Right lobe of liver (tissue), 6 donors: ENCODE measurements at regions not wholly inside any gene's neighbourhood (a gene's known extent, or its start where the extent isn't known, plus 50 kb on each side); places are given as distances from the start of the nearest gene placed in this dataset.

ENCODE experiments used
- ATAC-seq, 4 donors: fragments of 200-7000 bp; cut with Tn5 transposase; one replicate each; pipeline ENCODE4 v1.9.1; 2020; ENCODE audit warnings: mild to moderate bottlenecking in 4 of 4, moderate library complexity in 4 of 4
- DNase-seq, 3 donors: peaks; one replicate each; pipeline ENCODE4 v3.0.0-alpha.2; 2020
- H3K27ac ChIP-seq, 3 donors: fragments of 200-600 bp; one replicate each; pipeline ENCODE4 v1.8.0; 2022
- H3K27me3 ChIP-seq, 2 donors: fragments of 200-600 bp; one replicate each; pipeline ENCODE4 v1.8.0; 2022
- H3K36me3 ChIP-seq, 4 donors: fragments of 200-600 bp; sonication (generic) in 1 of 4; one replicate each; pipeline versions ENCODE4 v1.5.1 to v1.8.0; 2017 to 2022; ENCODE audit warnings: control low read depth in 1 of 4
- H3K4me1 ChIP-seq, 4 donors: fragments of 200-600 bp; sonication (generic) in 1 of 4; one replicate each; pipeline versions ENCODE4 v1.5.1 to v1.8.0; 2017 to 2022; ENCODE audit warnings: control low read depth in 1 of 4
- H3K4me3 ChIP-seq, 3 donors: fragments of 200-600 bp; one replicate each; pipeline ENCODE4 v1.8.0; 2022
- H3K9me3 ChIP-seq, 4 donors: fragments of 200-600 bp; sonication (generic) in 1 of 4; one replicate each; pipeline versions ENCODE4 v1.5.1 to v1.8.0; 2017 to 2022; ENCODE audit warnings: control low read depth in 1 of 4
- POLR2A ChIP-seq: fragments of 450-650 bp; IDR thresholded peaks from one replicate; pipeline ENCODE4 v1.6.1; 2017; ENCODE audit warnings: antibody characterized with exemption, mild to moderate bottlenecking
- WGBS: methylation state at CpG from one replicate; pipeline ENCODE4 v1.1.6; 2018; ENCODE audit warnings: low coverage, low lambda C conversion rate; ENCODE audit not compliant: insufficient coverage; ENCODE audit errors: missing lambda C conversion rate; 5-methylcytosine and 5-hydroxymethylcytosine counted together
- intact Hi-C, 2 donors: fragments of 100-400 bp; cut with DNase I; formaldehyde crosslinking; loops; one replicate each; pipeline versions ENCODE4 v1.11.2 to v1.14.1; 2022
- TF ChIP-seq, protein P1 (sequence below), 4 donors: fragments of 200-600 bp in 3 of 4; fragments of 450-650 bp in 1 of 4; IDR thresholded peaks; one replicate each; pipeline versions ENCODE4 v1.5.1 to v1.8.0; 2016 to 2022; ENCODE audit warnings: antibody characterized with exemption in 4 of 4, mild to moderate bottlenecking in 2 of 4
- donor health status: DM: no; HTN: yes; CAD: no.
- donor health status: DM: no; HTN: no; CAD: no.
- donor health status: DM: no; HTN: no; CAD: no.
- donor health status: DM: no; HTN: yes; CAD: no.
- donor health status: DM: no; HTN: yes; CAD: no.

DNA sequence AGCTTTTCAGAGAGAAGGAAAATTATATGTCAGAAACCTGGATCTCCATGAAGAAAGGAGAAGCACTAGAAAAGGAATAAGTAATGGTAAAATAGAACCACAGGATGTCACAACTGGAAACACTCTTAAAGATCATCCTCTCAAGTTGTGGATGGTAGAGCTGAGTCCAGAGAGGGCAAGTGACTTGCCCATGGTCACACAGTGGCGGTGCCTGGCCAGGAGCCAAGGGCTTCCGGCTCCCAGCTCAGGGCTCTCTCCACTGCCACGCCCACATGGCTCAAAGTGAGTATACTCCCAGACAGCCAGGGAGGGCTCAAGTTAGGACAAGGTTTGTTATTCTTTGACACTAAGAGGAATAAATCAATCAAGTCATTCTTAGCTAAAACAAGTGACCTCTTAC lies 159.8 kb downstream of the COPRS start:
- TF ChIP-seq, protein P1, sequence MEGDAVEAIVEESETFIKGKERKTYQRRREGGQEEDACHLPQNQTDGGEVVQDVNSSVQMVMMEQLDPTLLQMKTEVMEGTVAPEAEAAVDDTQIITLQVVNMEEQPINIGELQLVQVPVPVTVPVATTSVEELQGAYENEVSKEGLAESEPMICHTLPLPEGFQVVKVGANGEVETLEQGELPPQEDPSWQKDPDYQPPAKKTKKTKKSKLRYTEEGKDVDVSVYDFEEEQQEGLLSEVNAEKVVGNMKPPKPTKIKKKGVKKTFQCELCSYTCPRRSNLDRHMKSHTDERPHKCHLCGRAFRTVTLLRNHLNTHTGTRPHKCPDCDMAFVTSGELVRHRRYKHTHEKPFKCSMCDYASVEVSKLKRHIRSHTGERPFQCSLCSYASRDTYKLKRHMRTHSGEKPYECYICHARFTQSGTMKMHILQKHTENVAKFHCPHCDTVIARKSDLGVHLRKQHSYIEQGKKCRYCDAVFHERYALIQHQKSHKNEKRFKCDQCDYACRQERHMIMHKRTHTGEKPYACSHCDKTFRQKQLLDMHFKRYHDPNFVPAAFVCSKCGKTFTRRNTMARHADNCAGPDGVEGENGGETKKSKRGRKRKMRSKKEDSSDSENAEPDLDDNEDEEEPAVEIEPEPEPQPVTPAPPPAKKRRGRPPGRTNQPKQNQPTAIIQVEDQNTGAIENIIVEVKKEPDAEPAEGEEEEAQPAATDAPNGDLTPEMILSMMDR (IDR thresholded peaks at IDR 0.05) = no peak
- TF ChIP-seq POLR2A = no peak
- Histone ChIP-seq H3K36me3 (no peaks in the 10 kb centered on the region), H3K27ac (no peak overlapping the region), H3K4me3 (no peak overlapping the region), H3K27me3 (no peaks in the 10 kb centered on the region), H3K9me3 (no peaks in the 10 kb centered on the region), H3K4me1 (peaks cover 0 to 6% (median 0%) of the 10 kb centered on the region in 4 donors)
- ATAC-seq = no peak
- DNase-seq = peak in 1 of 3 donors; percentile 46
- no CpG with 5 or more reads among the region's 3 CpGs for WGBS
- intact Hi-C loops = no loop called here

- no peak overlapping the region for H3K4me3 ChIP-seq
- TF ChIP-seq, protein P1 (IDR thresholded peaks at IDR 0.05) = no peak
- peak in 1 of 3 donors; percentile 11 for DNase-seq
- H3K9me3 ChIP-seq = no peaks in the 10 kb centered on the region
- no peak for ATAC-seq
- no peak overlapping the region for H3K27ac ChIP-seq
- intact Hi-C loops = no loop called here
- WGBS = 91% methylated on average over 1 of the region's 7 CpGs
- peaks cover 0 to 6% (median 0%) of the 10 kb centered on the region in 4 donors for H3K4me1 ChIP-seq
- no peaks in the 10 kb centered on the region for H3K27me3 ChIP-seq
- no peaks in the 10 kb centered on the region for H3K36me3 ChIP-seq
Observed at GRCh38 chr17:31698751-31699150, 160.3 kb downstream of the COPRS start.

DNA sequence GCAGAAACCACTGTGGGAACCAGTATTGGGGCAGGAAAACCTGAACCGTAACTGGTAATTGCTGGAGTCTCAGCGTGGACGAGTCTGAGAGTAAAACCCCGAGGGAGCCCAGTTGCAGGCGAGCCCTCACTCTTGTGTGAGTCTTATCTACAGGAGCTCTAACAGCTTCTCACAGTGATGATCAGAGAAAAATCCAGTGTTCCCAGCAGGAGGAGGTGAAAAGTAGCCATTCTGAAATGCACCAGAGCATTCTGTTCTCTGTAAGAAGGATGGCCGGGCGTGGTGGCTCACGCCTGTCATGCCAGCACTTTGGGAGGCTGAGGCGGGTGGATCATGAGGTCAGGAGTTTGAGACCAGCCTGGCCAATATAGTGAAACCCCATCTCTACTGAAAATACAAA lies 161.2 kb downstream of the COPRS start:
- DNase-seq = peak in 1 of 3 donors; percentile 20
- intact Hi-C loops = no loop called here
- WGBS = 92% methylated on average over 5 of the region's 9 CpGs

GRCh38 chr17:31696703-31697325 lies 162.2 kb downstream of the COPRS start:
- Histone ChIP-seq H3K9me3 (no peaks in the 10 kb centered on the region), H3K36me3 (no peaks in the 10 kb centered on the region), H3K4me3 (no peak overlapping the region), H3K4me1 (peaks cover 0 to 6% (median 0%) of the 10 kb centered on the region in 4 donors), H3K27ac (no peak overlapping the region), H3K27me3 (no peaks in the 10 kb centered on the region)
- DNase-seq (peak in 1 of 3 donors; percentile 28), ATAC-seq (no peak)
- intact Hi-C loops = no loop called here
- TF ChIP-seq, protein P1 (IDR thresholded peaks at IDR 0.05) = no peak
- TF ChIP-seq POLR2A = no peak
- WGBS = 83% methylated on average over 6 of the region's 9 CpGs

More for the DNA sequence above, 161.2 kb downstream of the COPRS start:
- no peak for ATAC-seq
- no peak overlapping the region for H3K4me3 ChIP-seq
- no peak for TF ChIP-seq POLR2A
- TF ChIP-seq, protein P1 (IDR thresholded peaks at IDR 0.05) = no peak
- H3K27me3 ChIP-seq = no peaks in the 10 kb centered on the region
- no peak overlapping the region for H3K27ac ChIP-seq
- H3K9me3 ChIP-seq = no peaks in the 10 kb centered on the region
- H3K36me3 ChIP-seq = no peaks in the 10 kb centered on the region
- H3K4me1 ChIP-seq = peaks cover 0 to 6% (median 0%) of the 10 kb centered on the region in 4 donors
